HG03432 (cell line): ENCODE measurements at regions not wholly inside any gene's neighbourhood (a gene's known extent, or its start where the extent isn't known, plus 50 kb on each side); places are given as distances from the start of the nearest gene placed in this dataset.
"Not testable (repeated sequence)": the region's sequence is repeated elsewhere in the genome, so short reads cannot be mapped to it uniquely, and the experiment has no call there.

Source experiments
- ATAC-seq: cut with Tn5 transposase; IDR thresholded peaks from one replicate; pipeline ENCODE4 v1.9.1; 2021; ENCODE audit warnings: mild to moderate bottlenecking, moderate library complexity; ENCODE audit not compliant: unreplicated experiment

DNA sequence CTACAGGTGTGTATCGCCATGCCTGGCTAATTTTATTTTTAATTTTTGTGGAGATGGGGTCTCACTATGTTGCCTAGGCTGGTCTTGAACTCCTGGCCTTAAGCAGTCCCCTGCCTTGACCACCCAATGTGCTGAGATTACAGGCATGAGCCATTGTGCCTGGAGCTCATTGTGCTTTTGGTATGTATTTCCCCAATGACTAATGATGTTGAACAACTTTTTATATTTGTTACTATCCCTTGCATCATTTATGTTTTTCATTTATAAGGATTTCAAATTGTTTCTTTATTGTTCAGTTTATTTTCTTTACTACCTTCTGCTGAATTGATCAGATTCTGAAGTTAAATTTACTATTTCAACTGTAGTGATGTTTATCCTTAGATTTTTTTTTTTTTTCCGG, 199.7 kb downstream of the CEP135 start:
- no peak for ATAC-seq

DNA sequence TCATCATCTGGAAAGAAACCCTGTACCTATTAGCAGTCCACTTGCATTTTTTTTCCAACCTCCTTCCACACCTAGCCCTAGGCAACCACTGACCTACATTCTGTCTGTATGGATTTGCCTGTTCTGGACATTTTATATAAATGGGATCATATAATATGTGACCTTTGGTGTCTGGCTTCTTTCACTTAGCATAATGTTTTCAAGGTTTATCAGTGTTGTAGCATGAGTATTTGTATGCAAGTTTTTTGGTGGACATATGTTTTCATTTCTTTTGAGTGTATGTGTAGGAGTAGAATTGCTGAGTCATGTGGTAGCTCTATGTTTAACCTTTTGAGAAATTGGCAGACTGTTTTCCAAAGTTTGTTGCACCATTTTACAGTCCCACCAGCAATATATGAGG, 198.6 kb downstream of the CEP135 start:
- no peak for ATAC-seq

DNA sequence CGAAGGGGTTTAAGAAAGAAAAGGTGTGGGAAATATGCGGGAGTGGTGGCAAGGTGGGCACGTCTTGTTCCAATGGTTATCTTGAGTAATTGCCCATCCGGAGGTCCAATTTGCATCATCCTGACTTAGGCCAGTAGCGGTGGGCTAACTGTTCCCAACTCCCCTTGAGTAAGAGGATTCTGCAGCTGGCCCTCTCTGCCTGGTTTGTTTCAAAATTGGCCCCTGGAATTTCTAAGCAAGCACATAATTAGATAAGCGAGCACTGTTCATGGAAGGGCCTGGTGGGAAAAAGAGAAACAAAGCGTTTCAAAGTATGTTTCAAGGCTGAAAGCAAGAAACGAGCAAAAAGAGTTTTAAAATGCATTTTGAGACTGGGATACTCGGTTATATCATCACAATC, 198.2 kb downstream of the CEP135 start:
- ATAC-seq: no peak

DNA sequence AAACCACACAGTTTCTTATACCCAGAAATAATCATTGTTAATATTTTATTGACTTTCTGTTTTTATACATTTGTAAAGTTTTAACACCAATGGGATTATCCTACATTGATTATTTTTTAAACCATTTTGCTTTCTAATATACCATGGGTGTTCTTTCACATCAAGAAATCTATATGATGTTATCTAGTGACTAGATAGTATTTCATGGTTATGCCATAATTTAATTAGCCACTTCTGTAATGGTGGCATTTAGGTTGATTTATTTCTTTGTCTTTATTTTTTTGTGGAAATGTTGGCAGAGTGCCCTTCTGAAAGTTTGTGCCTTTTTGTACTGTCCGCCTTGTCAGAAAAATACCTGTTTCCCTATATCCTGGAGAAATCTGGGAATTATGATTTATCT, 193.3 kb downstream of the CEP135 start:
- no peak for ATAC-seq

DNA sequence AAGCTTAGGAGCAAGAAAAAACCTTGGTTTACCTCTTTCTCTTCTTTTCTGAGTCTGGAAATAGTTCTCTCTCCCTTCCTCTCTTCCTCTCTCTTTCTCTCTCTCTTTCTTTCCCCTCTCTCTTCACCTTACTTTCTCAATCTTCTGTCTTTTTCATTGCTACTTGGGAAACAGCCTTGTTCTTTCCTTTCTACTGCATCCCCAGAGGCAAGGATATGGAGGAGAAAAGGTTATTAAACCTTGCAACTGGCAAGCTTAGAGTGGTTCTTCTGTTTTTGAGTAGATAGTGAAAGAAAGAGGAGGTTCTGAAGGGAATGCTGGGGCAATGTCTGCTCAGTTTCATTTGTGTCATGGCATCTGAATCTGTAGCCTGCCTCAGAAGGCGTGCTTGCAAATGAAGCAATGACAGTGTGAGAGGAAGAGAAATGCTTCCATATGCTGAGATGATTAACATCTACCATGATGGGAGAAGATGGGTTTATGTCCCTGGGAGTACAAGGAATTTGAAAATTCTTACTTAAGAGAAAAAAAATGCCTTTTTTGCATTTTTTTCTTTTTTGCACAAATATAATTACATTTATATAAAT, 190.6 kb downstream of the CEP135 start:
- ATAC-seq: no peak

DNA sequence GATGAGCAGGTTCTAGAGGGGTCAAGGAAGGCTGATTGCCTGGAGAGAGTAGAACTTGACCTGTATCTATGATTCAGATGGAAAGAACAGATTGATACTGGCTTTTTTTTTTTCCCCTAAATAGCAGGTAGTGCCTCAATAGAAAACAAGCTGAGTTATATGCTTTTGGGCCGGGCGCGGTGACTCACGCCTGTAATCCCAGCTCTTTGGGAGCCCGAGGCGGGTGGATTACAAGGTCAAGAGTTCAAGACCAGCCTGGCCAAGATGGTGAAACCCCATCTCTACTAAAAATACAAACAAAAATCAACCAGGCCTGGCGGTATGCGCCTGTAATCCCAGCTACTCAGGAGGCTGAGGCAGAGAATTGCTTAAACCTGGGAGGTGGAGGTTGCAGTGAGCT, 186.1 kb downstream of the CEP135 start:
- ATAC-seq: not testable (repeated sequence)

DNA sequence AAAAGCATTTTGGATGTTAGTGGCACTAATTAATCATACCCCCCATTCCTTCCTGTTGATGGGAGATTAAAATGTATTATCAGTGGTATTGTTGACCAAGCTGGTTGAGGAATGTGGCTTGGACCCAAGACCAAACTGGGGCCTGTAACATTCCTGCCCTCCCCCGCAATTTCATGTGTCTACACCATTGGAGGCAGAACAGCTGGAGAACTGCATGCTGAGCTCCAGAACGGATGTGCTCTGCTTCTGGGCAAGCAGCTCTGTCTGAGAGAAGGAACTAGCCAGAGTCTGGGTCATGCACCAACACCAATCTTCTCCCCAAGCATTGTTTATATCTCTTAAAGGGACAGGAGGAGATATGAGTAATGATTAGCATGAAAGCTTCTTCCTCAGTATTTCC, 185.5 kb downstream of the CEP135 start:
- ATAC-seq: no peak

DNA sequence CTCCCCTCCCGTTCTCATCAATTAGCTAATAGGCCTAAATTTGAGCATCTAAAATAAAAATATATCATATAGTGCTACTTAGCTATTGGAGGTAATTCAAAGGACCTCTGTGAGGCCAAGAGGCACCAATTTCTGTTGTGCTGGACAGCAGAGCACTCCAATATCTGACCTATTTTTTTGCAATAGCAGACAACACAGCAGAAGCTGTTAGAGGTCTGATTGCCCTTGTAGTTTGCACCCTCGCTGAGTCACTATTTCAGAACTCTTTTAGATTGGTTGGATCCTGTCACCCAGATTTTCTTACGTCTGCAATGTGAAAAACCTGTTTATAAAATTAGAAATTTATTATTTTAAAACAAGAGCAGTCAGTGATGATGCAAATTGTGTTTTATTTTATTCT, 184.1 kb downstream of the CEP135 start:
- ATAC-seq: no peak

DNA sequence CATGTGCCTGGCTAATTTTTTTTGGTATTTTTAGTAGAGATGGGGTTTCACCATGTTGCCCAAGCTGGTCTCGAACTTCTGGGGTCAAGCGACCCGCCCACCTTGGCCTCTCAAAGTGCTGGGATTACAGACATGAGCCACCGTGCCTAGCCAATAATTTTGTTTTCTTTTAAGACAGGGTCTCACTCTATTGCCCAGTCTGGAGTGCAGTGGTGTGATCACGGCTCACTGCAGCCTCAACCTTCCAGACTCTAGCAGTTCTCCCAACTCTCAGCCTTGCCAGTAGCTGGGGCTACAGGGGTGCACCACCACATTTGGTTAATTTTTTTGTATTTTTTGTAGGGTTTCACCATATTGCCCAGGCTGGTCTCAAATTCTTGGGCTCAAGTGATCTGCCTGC, 183.4 kb downstream of the CEP135 start:
- not testable (repeated sequence) for ATAC-seq

DNA sequence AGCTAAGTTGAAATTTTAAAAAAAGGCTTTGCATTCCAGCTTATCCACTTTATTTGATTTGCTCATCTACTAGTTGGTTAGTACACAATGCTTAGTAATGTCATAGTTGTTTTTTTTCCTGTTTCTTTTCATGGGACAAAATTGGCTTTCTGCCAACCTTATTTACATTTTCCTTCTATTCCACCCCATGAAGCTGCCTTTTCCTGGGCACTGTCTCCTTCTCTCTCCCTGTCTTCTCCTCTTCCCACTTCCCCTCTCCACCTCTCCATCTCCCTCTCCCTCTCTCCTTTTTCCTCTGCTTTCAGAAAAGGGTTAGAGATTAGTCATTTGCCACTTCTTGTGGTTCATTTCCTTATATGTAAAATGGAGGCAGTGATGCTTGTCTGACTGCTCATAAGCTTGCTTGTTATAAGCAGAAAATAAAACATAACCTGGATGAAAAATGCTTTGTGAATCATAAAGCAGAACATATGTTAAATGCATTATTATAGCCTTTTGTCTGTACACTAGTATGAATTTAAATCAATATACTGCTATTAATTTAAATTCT, 181.9 kb downstream of the CEP135 start:
- no peak for ATAC-seq

DNA sequence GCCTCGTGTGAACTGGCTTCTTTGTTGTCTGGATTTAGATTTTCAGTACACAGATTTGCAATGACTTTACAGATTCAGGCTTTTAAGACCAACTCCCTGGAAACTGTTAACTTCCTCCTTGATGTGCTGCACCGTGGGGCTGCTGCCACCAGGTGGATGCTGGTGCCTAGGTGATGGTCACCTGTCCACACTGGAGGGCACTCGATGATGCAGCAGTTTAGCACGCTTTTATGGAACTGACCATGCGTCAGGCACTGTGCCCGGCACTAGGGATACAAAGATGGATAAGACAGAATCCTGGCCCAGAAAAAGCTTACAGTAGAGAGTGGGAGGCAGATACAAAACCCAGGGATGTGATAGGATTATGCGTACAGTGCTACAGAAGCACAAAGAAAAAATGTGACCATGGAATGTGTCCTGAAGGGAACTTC, 180.7 kb downstream of the CEP135 start:
- peak; percentile 60 for ATAC-seq

DNA sequence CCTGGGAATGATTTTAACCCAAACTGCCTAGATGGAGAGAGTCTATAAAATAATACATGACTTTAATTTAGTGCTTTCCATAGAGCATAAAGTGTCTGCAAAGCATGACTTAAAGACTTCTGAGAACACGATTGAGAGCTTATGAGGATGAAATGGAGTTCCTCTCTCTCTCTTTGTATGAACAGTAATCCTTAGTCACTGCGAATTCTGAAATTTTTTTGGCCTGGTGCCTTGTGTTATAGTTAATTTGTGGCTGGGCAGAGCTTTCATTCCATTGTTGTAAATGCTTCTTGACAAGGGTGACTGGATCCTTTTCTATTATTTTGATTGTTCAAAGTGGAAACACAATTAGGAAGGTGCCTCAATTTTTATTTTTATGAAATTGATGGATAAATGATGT, 179.5 kb downstream of the CEP135 start:
- no peak for ATAC-seq

DNA sequence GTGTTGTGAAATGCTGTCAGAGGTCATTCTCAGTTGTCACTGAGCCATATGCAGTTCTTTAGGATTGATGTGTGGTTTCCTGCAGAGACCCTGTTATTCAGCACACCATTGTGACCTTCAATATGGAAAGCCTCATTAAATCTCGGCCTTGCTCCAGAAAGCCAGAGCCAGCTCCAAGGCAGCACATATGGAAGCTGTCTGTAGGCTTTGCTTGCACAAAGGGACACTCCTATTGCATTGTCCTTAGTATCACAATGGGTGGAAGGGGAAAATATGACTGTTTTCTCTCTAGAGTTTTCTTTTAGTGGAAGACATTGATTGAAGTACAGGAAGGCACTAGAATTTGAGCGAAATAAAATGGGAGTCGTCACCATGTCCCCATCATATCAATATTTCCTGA, 179.0 kb downstream of the CEP135 start:
- ATAC-seq: no peak

DNA sequence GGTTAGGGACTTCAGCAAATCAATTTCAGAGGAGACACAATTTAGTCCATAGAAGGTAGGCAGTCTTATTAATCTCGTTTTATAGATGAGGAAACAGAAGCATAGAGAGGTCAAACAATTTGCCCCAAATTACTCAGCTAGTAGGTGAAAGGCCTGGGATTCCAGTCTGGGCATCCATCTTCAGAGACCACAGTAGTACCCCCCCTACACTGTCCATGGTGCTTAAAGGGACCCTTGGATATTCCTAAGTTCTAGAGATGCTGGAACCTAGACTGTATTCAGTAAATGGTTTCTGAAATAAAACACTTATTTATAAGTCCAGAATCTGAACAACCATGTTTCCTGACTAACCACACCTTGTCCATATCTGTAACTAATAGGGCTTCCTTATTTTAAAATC, 174.8 kb downstream of the CEP135 start:
- ATAC-seq: no peak

DNA sequence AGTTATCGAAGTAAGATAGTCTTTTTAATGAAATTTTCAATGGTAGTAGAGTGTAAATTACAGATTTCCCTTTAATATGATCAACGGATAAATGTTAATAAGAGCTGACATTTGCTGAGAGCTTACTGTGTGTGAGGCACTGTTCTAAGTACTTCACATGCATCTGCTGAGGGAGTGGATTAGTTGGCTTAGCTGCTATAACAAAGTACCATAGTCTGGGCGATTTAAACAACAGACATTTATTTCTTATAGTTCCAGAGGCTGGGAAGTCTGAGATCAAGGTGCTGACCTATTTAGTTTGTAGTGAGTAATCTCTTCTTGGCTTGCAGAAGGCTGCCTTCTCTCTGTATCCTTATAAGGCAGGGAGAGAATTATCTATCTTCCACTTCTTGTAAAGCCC, 174.3 kb downstream of the CEP135 start:
- ATAC-seq: no peak

DNA sequence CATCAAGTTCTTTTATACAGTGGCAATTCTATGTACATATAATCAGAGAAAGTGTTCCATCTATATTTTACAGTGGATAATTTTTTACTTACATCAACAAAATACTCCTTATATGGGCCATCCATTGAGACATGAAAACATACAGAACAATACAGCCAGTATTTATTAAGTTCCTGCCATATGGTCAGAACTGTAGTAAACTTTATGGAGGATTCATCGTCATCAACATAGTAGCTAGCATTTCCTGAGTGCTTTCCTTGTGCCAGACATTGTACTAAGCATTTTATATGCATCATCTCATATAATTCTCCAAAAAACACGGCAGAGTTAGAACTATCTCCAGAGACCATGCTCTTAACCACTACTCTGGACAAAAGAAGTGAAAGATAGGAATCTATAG, 170.1 kb downstream of the CEP135 start:
- no peak for ATAC-seq

DNA sequence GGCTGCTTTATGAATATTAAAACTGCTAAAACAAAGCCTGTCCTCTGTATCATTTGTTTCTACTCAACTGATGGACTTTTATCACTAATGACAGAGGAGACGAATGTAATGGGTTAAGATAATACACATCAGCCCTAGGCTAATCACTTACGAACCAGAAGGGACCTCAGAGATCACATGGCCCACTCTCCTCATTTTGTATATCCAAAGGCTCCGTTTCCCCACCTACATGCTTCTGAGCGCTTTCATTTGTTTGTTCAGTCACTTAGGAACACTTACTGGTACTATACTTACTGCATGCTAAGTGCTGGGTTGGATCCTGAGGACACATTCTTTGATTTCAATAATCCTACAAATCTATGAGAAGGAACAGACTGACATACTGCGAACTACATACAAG, 169.3 kb downstream of the CEP135 start:
- no peak for ATAC-seq

DNA sequence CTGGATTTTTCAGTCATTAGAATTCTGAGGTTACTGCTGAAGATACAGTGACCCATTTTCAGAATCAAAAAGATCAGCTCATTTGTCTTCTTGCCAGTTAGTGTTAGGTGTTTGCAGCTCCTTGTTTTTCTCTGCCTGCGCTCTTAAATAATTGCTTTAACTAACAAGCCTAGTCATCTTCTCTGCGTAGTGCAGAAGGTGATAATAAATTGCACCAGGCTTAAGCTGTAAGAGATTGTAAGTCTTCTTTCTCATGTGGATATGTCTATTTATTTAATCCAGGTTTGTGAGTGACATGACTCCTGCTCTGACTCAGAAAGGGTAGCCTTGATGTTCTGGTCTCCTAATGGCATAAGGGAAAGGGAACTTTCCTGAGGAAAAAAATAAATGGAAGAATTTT, 167.2 kb downstream of the CEP135 start:
- ATAC-seq: no peak

DNA sequence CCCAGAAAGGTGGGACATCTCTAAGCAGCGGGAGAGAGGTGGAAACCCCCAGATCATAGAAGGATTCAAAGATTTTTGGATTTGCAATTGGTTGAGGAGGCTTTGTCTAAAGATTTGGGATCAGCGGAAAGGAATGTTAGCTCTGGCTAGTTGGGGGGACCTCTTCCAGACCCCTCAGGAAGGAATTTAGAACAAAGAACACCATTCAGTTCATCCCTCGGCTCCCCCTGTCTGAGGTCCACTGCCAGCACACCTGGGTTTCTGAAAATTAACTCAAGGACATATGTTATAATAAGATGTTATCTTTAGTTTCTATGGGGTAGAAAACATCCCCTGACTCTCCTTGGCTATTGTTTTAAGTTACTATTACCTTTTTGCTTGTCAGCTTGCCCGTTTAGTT, 163.6 kb downstream of the CEP135 start:
- ATAC-seq: no peak

DNA sequence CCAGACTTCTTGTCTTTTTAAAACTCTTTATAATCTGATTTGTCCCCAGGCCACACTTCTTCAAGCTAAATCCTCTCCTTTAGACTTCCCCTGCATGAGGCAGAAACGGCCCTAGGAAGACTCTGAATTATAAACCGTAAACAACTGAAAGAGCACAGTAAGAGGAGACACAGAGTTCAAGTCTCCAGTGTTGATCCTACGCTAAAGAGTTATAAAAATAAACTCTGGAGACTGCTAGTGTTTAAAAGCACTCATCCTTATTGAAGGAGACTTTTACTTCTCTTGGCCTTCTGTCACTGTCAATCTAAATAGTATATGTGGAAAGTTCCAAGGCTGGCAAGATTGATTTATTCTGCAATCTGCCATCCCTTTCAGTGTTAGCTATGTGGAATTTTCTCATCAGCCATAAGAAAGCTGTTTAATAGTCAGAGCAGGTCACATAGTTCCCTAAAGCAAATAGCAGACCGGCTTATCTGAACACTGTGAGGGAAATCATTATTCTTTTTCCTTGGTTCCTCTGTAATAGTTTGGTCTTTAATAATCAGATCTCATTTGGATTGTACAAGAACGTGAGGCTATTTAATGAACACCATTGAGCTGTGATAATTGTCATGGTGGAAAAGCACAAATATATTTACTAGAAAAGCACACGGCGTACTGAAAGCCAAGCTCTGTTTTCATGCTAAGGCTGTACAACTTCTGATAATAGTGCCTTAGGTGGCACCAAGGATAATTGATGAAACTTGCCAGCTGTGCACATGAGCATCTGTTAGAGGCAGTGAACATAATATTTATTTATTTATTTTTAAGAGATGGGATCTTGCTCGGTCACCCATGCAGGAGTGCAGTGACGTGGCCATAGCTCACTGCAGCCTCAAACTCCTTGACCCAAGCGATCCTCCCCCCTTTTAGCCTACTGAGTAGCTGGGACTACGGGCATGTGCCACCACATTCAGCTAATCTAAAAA, 157.7 kb downstream of the CEP135 start:
- ATAC-seq: no peak

DNA sequence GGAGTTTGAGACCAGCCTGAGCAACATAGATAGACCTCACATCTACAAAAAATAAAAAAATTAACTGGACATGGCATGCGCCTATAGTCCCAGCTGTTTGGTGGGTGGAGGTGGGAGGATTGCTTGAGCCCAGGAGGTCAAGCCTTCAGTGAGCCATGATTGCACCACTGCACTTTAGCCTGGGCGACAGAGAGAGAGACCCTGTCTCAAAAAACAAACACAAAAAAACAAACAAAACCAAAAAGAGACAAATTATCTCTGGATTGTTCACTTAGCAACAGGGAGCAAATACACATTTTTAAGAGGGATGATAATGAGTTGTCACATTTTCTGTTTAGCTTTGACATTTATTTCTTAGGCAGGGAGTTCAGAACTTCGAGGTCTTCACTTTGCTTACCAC, 155.4 kb downstream of the CEP135 start:
- ATAC-seq: no peak

DNA sequence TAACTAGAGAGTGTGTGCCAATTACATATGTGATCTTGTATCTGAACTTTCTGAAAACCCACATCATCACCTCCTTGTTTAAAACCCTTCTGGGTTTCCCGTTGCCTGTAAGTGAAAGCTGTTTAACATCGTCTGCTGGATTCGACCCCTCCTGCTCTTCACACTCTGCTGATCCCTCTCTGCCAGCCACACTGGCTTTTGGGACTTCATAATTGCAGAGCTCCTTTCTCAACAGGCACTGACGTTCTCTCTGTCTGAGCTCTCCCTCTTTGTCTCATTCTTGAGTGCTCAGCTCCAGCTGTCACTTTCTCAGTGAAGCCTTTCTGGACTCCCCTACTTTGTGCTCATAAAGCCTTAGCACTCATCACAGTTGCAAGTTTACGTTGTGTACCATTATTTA, 153.9 kb downstream of the CEP135 start:
- ATAC-seq: no peak
